ENCODE measurements at regions not wholly inside any gene's neighbourhood (a gene's known extent, or its start where the extent isn't known, plus 50 kb on each side); places are given as distances from the start of the nearest gene placed in this dataset.

DNA sequence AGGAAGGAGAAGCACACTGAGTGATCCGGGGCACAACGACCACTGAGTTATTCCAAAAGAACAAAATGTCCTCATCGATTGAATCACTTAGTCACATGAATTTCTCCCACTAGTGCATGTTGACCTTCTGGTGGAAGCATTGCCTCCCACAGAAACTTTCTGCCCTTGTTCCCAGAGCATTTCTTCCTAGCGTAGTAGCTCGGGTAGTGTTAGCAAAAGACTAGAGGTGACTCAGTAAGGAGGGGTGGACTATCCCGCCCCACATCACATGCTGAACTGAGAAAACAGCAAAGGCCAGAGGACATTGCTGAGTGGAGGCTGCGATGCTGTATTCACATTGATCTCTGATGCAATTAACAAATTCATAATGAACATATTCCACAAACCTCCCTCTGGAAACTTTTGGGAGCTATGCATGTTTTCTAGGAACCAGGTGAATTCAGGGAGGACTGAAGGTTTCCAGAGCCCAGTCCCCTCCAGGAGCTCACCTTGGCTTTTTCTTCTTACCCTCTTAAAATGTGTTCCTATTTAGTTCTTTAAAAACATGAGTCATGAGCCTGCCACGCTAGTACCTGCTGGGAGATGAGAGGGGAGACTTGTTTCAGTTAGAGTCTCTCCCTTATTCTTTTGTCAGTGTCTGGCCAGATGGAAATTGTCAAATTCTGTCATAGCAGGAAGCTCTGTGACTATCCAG is 507.9 kb downstream of the CDH26 start:
- Histone ChIP-seq H3K9ac (ENCODE audit: low read length in 3 of 3) (no peak overlapping the region), H3K4me3 (ENCODE audit: low read length in 3 of 3) (no peak overlapping the region), H3K36me3 (ENCODE audit: control insufficient read depth in 2 of 3, insufficient read depth in 3 of 3, low read length in 3 of 3) (no peaks in the 10 kb centered on the region), H3K27ac (ENCODE audit: low read depth in 2 of 2, low read length in 2 of 2) (no peak overlapping the region), H3K9me3 (ENCODE audit: control insufficient read depth in 2 of 3, insufficient read depth in 1 of 3, low read length in 3 of 3) (no peaks in the 10 kb centered on the region), H3K4me1 (ENCODE audit: control insufficient read depth in 2 of 3, insufficient read depth in 2 of 3, low read depth in 1 of 3, low read length in 3 of 3) (no peaks in the 10 kb centered on the region), H3K27me3 (ENCODE audit: control insufficient read depth, insufficient read depth, low read length) (no peaks in the 10 kb centered on the region)
- FAIRE-seq (no peak), DNase-seq (peak in 1 of 5 donors; percentile 5)
- intact Hi-C loops (cut with DNase I): no loop called here
- no peak for TF ChIP-seq CTCF (IDR thresholded peaks at IDR 0.05; ENCODE audit: borderline replicate concordance, extremely low read depth, insufficient read depth)

DNA sequence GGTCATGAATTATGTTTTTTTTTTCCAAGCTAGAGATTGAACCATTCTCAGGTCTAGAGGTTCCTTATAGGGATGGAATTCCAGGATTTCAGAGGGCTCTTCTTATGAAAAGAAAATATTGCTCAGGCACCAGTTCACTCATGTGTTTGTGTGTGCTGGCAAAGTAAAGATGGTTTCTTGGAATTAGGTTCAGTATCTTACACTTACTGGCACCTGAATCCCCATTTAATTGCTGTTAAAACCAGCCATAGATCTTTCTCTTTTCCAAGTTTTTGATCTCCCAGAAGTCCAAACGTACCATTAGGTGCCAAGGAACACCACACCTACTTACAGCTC is 508.4 kb downstream of the CDH26 start:
- Histone ChIP-seq H3K27ac (ENCODE audit: low read depth in 2 of 2, low read length in 2 of 2) (no peak overlapping the region), H3K27me3 (ENCODE audit: control insufficient read depth, insufficient read depth, low read length) (no peaks in the 10 kb centered on the region), H3K36me3 (ENCODE audit: control insufficient read depth in 2 of 3, insufficient read depth in 3 of 3, low read length in 3 of 3) (no peaks in the 10 kb centered on the region), H3K4me1 (ENCODE audit: control insufficient read depth in 2 of 3, insufficient read depth in 2 of 3, low read depth in 1 of 3, low read length in 3 of 3) (no peaks in the 10 kb centered on the region), H3K4me3 (ENCODE audit: low read length in 3 of 3) (no peak overlapping the region), H3K9ac (ENCODE audit: low read length in 3 of 3) (no peak overlapping the region), H3K9me3 (ENCODE audit: control insufficient read depth in 2 of 3, insufficient read depth in 1 of 3, low read length in 3 of 3) (no peaks in the 10 kb centered on the region)
- no peak for TF ChIP-seq CTCF (IDR thresholded peaks at IDR 0.05; ENCODE audit: borderline replicate concordance, extremely low read depth, insufficient read depth)
- intact Hi-C loops (cut with DNase I): no loop called here
- DNase-seq (no peak), FAIRE-seq (no peak)

DNA sequence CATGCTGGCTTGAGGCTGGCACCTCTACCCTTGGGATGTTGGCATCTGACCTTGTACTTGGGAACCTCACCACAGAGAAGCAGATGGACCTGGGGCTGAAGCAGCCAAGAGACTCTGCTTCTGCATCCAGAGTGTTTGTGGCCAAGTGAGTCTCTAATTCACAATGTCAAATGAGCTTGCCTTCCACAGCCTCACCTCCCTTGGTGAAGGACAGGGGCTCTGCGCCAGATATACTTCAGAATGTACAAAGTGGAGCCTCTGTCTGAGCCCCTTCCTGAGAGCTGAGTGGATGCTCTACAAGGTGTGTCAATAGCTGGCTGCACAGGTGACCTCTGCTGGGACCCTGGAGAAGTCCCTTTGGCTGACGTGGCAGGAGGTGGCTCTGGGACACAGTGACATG is 508.9 kb downstream of the CDH26 start:
- Histone ChIP-seq H3K4me3 (ENCODE audit: low read length in 3 of 3) (no peak overlapping the region), H3K27ac (ENCODE audit: low read depth in 2 of 2, low read length in 2 of 2) (no peak overlapping the region), H3K27me3 (ENCODE audit: control insufficient read depth, insufficient read depth, low read length) (no peaks in the 10 kb centered on the region), H3K4me1 (ENCODE audit: control insufficient read depth in 2 of 3, insufficient read depth in 2 of 3, low read depth in 1 of 3, low read length in 3 of 3) (no peaks in the 10 kb centered on the region), H3K36me3 (ENCODE audit: control insufficient read depth in 2 of 3, insufficient read depth in 3 of 3, low read length in 3 of 3) (no peaks in the 10 kb centered on the region), H3K9me3 (ENCODE audit: control insufficient read depth in 2 of 3, insufficient read depth in 1 of 3, low read length in 3 of 3) (no peaks in the 10 kb centered on the region), H3K9ac (ENCODE audit: low read length in 3 of 3) (no peak overlapping the region)
- intact Hi-C loops (cut with DNase I): no loop called here
- FAIRE-seq: no peak
- DNase-seq: no peak
- no peak for TF ChIP-seq CTCF (IDR thresholded peaks at IDR 0.05; ENCODE audit: borderline replicate concordance, extremely low read depth, insufficient read depth)

DNA sequence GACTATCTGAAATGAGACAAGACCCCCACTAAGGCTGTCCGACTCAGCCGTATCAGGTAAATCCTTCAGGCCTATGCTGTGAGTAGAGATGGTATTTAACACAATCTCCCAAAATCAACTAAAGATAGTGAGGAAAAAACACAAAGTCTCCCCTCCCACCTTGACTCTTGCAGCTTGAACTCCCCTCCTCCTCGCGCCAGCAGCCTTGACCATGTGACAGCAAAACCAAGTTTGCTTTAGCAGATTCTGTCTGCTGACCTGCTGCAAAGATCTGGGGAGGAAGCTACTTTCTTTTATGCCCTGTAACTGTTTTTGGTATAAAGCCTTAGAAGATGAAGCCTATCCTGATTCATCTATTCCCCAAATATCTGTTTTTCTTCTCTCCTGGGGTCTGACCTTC is 509.5 kb downstream of the CDH26 start:
- Histone ChIP-seq H3K27ac (ENCODE audit: low read depth in 2 of 2, low read length in 2 of 2) (no peak overlapping the region), H3K27me3 (ENCODE audit: control insufficient read depth, insufficient read depth, low read length) (no peaks in the 10 kb centered on the region), H3K4me3 (ENCODE audit: low read length in 3 of 3) (no peak overlapping the region), H3K36me3 (ENCODE audit: control insufficient read depth in 2 of 3, insufficient read depth in 3 of 3, low read length in 3 of 3) (no peaks in the 10 kb centered on the region), H3K9ac (ENCODE audit: low read length in 3 of 3) (no peak overlapping the region), H3K9me3 (ENCODE audit: control insufficient read depth in 2 of 3, insufficient read depth in 1 of 3, low read length in 3 of 3) (no peaks in the 10 kb centered on the region), H3K4me1 (ENCODE audit: control insufficient read depth in 2 of 3, insufficient read depth in 2 of 3, low read depth in 1 of 3, low read length in 3 of 3) (no peaks in the 10 kb centered on the region)
- TF ChIP-seq CTCF (IDR thresholded peaks at IDR 0.05; ENCODE audit: borderline replicate concordance, extremely low read depth, insufficient read depth): no peak
- intact Hi-C loops (cut with DNase I): no loop called here
- DNase-seq (peak in 1 of 5 donors; percentile 16), FAIRE-seq (no peak)

Data from kidney (tissue), 13 donors.